ENCODE measurements at regions not wholly inside any gene's neighbourhood (a gene's known extent, or its start where the extent isn't known, plus 50 kb on each side); places are given as distances from the start of the nearest gene placed in this dataset.

DNA sequence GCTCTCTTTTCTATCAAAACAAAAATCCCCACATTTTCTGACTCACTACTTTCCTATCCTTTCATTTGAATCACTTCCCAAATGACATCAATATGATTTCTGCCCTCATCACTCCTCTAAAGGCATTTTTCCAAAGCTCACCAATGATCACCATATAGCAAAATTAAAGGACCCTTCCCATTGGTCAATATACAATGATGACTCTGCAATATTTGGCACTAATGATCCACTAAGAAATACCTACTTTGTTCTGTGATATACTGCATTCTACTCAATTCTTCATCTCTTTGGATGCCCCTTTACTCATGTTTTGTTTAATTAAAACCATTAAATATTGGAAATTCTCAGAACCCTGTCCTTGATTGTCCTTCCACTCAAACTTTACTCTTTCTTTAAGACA lies 200.3 kb upstream of the PTCHD4 start:
- intact Hi-C loops (cut with micrococcal nuclease; ENCODE audit: unreplicated experiment) (no loop called here), in situ Hi-C loops (cut with MboI) (no loop called here)
- ChIA-PET RAD21 (ENCODE audit: unreplicated experiment) (no interaction called here), POLR2A (no interaction called here), CTCF (no interaction called here), SMC1A (ENCODE audit: uncharacterized antibody, unreplicated experiment) (interaction anchor here (0.6 to 0.9 kb wide), 2 partner anchors 9 to 1894 kb away, joined by 3 read pairs; no protein-coding TSS in a partner anchor)
- ATAC-seq (no peak), FAIRE-seq (no peak), DNase-seq (ENCODE audit: low read depth, low spot score) (no peak)
- Histone ChIP-seq H3K4me3 (no peak overlapping the region), H3K27me3 (replicated peaks in 1 of 2; ENCODE audit: control insufficient read depth in 2 of 2, insufficient read depth in 2 of 2, low read length in 1 of 2) (no peaks in the 10 kb centered on the region), H3K27ac (ENCODE audit: control insufficient read depth, insufficient read depth) (no peak overlapping the region), H4K20me1 (ENCODE audit: control insufficient read depth, insufficient read depth) (no peaks in the 10 kb centered on the region), H2AFZ (ENCODE audit: control insufficient read depth, low read depth, low read length) (no peak overlapping the region), H3K36me3 (ENCODE audit: control insufficient read depth in 2 of 2, insufficient read depth in 2 of 2, low read length in 1 of 2) (no peaks in the 10 kb centered on the region), H3K4me2 (ENCODE audit: control insufficient read depth, insufficient read depth) (no peak overlapping the region), H3K9me3 (replicated peaks; ENCODE audit: control insufficient read depth, insufficient read depth, low read length) (no peaks in the 10 kb centered on the region), H3K9ac (ENCODE audit: control insufficient read depth, insufficient read depth, low read length) (no peak overlapping the region), H3K79me2 (ENCODE audit: control insufficient read depth, insufficient read depth, low read length) (no peaks in the 10 kb centered on the region), H3K4me1 (ENCODE audit: control insufficient read depth, insufficient read depth, low read length) (no peaks in the 10 kb centered on the region)
- no TSS peak for BruUV-seq (replicated peaks)
- TF ChIP-seq HDAC2 (IDR thresholded peaks at IDR 0.05) (no peak), POU2F2 (IDR thresholded peaks at IDR 0.05; ENCODE audit: borderline replicate concordance, low read depth, low read length) (no peak), TAF1 (IDR thresholded peaks at IDR 0.05; ENCODE audit: borderline replicate concordance, low read depth, low read length) (no peak), YY1 (IDR thresholded peaks at IDR 0.05; ENCODE audit: low read depth, low read length) (no peak), ZBED1 (IDR thresholded peaks at IDR 0.05; ENCODE audit: borderline replicate concordance) (no peak), PAX5 (IDR thresholded peaks at IDR 0.05; ENCODE audit: borderline replicate concordance, low read depth, low read length) (no peak)
- TF ChIP-seq, protein P1, sequence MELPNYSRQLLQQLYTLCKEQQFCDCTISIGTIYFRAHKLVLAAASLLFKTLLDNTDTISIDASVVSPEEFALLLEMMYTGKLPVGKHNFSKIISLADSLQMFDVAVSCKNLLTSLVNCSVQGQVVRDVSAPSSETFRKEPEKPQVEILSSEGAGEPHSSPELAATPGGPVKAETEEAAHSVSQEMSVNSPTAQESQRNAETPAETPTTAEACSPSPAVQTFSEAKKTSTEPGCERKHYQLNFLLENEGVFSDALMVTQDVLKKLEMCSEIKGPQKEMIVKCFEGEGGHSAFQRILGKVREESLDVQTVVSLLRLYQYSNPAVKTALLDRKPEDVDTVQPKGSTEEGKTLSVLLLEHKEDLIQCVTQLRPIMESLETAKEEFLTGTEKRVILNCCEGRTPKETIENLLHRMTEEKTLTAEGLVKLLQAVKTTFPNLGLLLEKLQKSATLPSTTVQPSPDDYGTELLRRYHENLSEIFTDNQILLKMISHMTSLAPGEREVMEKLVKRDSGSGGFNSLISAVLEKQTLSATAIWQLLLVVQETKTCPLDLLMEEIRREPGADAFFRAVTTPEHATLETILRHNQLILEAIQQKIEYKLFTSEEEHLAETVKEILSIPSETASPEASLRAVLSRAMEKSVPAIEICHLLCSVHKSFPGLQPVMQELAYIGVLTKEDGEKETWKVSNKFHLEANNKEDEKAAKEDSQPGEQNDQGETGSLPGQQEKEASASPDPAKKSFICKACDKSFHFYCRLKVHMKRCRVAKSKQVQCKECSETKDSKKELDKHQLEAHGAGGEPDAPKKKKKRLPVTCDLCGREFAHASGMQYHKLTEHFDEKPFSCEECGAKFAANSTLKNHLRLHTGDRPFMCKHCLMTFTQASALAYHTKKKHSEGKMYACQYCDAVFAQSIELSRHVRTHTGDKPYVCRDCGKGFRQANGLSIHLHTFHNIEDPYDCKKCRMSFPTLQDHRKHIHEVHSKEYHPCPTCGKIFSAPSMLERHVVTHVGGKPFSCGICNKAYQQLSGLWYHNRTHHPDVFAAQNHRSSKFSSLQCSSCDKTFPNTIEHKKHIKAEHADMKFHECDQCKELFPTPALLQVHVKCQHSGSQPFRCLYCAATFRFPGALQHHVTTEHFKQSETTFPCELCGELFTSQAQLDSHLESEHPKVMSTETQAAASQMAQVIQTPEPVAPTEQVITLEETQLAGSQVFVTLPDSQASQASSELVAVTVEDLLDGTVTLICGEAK (IDR thresholded peaks at IDR 0.05; ENCODE audit: borderline replicate concordance) = no peak
- TF ChIP-seq, protein P2, sequence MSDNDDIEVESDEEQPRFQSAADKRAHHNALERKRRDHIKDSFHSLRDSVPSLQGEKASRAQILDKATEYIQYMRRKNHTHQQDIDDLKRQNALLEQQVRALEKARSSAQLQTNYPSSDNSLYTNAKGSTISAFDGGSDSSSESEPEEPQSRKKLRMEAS (IDR thresholded peaks at IDR 0.05; ENCODE audit: low read depth, low read length) = no peak

All from GM12878 (cell line).